HG03060 (cell line): ENCODE measurements at regions not wholly inside any gene's neighbourhood (a gene's known extent, or its start where the extent isn't known, plus 50 kb on each side); places are given as distances from the start of the nearest gene placed in this dataset.

Source experiments
- ATAC-seq: cut with Tn5 transposase; IDR thresholded peaks from one replicate; pipeline ENCODE4 v1.9.1; 2021; ENCODE audit warnings: low read depth, moderate number of reproducible peaks; ENCODE audit not compliant: unreplicated experiment

GRCh38 chr12:9271875-9272274 is 63.7 kb upstream of the PZP start:
- ATAC-seq, result no peak

- no peak for ATAC-seq
Observed at GRCh38 chr12:9264546-9264945, 56.4 kb upstream of the PZP start.

GRCh38 chr12:9260931-9261330 is 52.7 kb upstream of the PZP start:
- no peak for ATAC-seq

GRCh38 chr12:9258676-9259075 is 50.5 kb upstream of the PZP start:
- ATAC-seq, result no peak
